Astrocyte (in vitro differentiated cells and primary cell): ENCODE measurements at regions not wholly inside any gene's neighbourhood (a gene's known extent, or its start where the extent isn't known, plus 50 kb on each side); places are given as distances from the start of the nearest gene placed in this dataset.
A peak's percentile ranks its signal among the peaks of the same experiment; 100 is the strongest.

ENCODE experiments used
- DNase-seq: peaks from one replicate; pipeline ENCODE4 v3.0.0-alpha.2; 2010; ENCODE audit warnings: low read depth
- FAIRE-seq: peaks from 2 replicates; lab custom pipeline; 2011; peaks lifted over from hg19 to GRCh38; lab: Jason Lieb, UNC
- H2AFZ ChIP-seq: 2 replicates; pipeline ENCODE4 v1.6.0; 2012; ENCODE audit warnings: low read depth, low read length, inconsistent platforms
- H3K27ac ChIP-seq: 2 replicates; pipeline ENCODE4 v1.5.1; 2011; ENCODE audit warnings: low read depth, low read length, inconsistent platforms
- H3K27me3 ChIP-seq: 2 replicates; pipeline ENCODE4 v1.6.0; 2011; ENCODE audit warnings: low read length, inconsistent platforms; ENCODE audit not compliant: insufficient read depth
- H3K36me3 ChIP-seq: 2 replicates; pipeline ENCODE4 v1.5.1; 2011; ENCODE audit warnings: low read length, inconsistent platforms; ENCODE audit not compliant: insufficient read depth
- H3K4me1 ChIP-seq: 2 replicates; pipeline ENCODE4 v1.5.1; 2011; ENCODE audit warnings: low read length, inconsistent platforms; ENCODE audit not compliant: insufficient read depth
- H3K4me2 ChIP-seq: 2 replicates; pipeline ENCODE4 v1.6.0; 2012; ENCODE audit warnings: low read length, inconsistent platforms
- H3K4me3 ChIP-seq: 2 replicates; pipeline ENCODE4 v1.5.1; 2011; ENCODE audit warnings: low read depth, mild to moderate bottlenecking, low read length, inconsistent platforms; ENCODE audit not compliant: insufficient read depth
- H3K79me2 ChIP-seq: 2 replicates; pipeline ENCODE4 v1.6.0; 2012; ENCODE audit warnings: mild to moderate bottlenecking, low read length, inconsistent platforms; ENCODE audit not compliant: insufficient read depth
- H3K9ac ChIP-seq: 2 replicates; pipeline ENCODE4 v1.6.0; 2012; ENCODE audit warnings: mild to moderate bottlenecking, low read length, inconsistent platforms
- H3K9me3 ChIP-seq: 2 replicates; pipeline ENCODE4 v1.5.1; 2012; ENCODE audit warnings: low read depth, mild to moderate bottlenecking, low read length, inconsistent platforms; ENCODE audit not compliant: insufficient read depth
- H4K20me1 ChIP-seq: 2 replicates; pipeline ENCODE4 v1.6.0; 2012; ENCODE audit warnings: low read length, inconsistent platforms; ENCODE audit not compliant: insufficient read depth
- H3K27ac Mint-ChIP-seq: one replicate; pipeline ENCODE4 v1.8.0; 2021; ENCODE audit warnings: mild to moderate bottlenecking, mixed read lengths; ENCODE audit not compliant: unreplicated experiment
- H3K27me3 Mint-ChIP-seq: one replicate; pipeline ENCODE4 v1.8.0; 2021; ENCODE audit warnings: low read depth, mixed read lengths; ENCODE audit not compliant: unreplicated experiment
- H3K36me3 Mint-ChIP-seq: one replicate; pipeline ENCODE4 v1.8.0; 2021; ENCODE audit warnings: low read depth, mixed read lengths; ENCODE audit not compliant: unreplicated experiment
- H3K4me1 Mint-ChIP-seq: one replicate; pipeline ENCODE4 v1.8.0; 2021; ENCODE audit warnings: low read depth, mixed read lengths; ENCODE audit not compliant: unreplicated experiment
- H3K4me3 Mint-ChIP-seq: one replicate; pipeline ENCODE4 v1.8.0; 2021; ENCODE audit warnings: mild to moderate bottlenecking, moderate library complexity, mixed read lengths; ENCODE audit not compliant: unreplicated experiment
- H3K9me3 Mint-ChIP-seq: one replicate; pipeline ENCODE4 v1.8.0; 2021; ENCODE audit warnings: mild to moderate bottlenecking, mixed read lengths; ENCODE audit not compliant: unreplicated experiment
- CTCF ChIP-seq: IDR thresholded peaks from 2 replicates; pipeline ENCODE4 v1.5.1; 2011; ENCODE audit warnings: low read depth, mild to moderate bottlenecking, inconsistent platforms, low read length, moderate library complexity; ENCODE audit not compliant: insufficient read depth
- EZH2 ChIP-seq: IDR thresholded peaks from 2 replicates; pipeline ENCODE4 v1.6.1; 2012; ENCODE audit warnings: mild to moderate bottlenecking, low read length, inconsistent platforms; ENCODE audit not compliant: insufficient read depth

GRCh38 chr4:31784558-31784957, 1064.4 kb downstream of the PCDH7 start:
- Mint-ChIP-seq H3K36me3 (no peaks in the 10 kb centered on the region), H3K27me3 (no peaks in the 10 kb centered on the region), H3K4me1 (peaks cover 15% of the 10 kb centered on the region), H3K27ac (no peak overlapping the region), H3K4me3 (no peak overlapping the region), H3K9me3 (peaks cover 3% of the 10 kb centered on the region)
- H3K79me2 ChIP-seq, result no peaks in the 10 kb centered on the region
- H2AFZ ChIP-seq, result no peak overlapping the region
- no peak overlapping the region for H3K27ac ChIP-seq
- no peak overlapping the region for H3K4me3 ChIP-seq
- no peaks in the 10 kb centered on the region for H3K36me3 ChIP-seq
- no peaks in the 10 kb centered on the region for H4K20me1 ChIP-seq
- H3K4me2 ChIP-seq, result no peak overlapping the region
- no peak for DNase-seq
- FAIRE-seq, result no peak
- H3K27me3 ChIP-seq, result no peaks in the 10 kb centered on the region
- H3K9ac ChIP-seq, result no peak overlapping the region
- H3K9me3 ChIP-seq, result no peaks in the 10 kb centered on the region
- no peaks in the 10 kb centered on the region for H3K4me1 ChIP-seq
- TF ChIP-seq EZH2 (no peak), CTCF (no peak)

GRCh38 chr4:31787701-31788100, 1067.5 kb downstream of the PCDH7 start:
- H4K20me1 ChIP-seq, result no peaks in the 10 kb centered on the region
- Mint-ChIP-seq H3K36me3 (no peaks in the 10 kb centered on the region), H3K4me3 (no peak overlapping the region), H3K4me1 (peaks cover 13% of the 10 kb centered on the region), H3K9me3 (peaks cover 3% of the 10 kb centered on the region), H3K27ac (peak overlapping the region; percentile 0), H3K27me3 (no peaks in the 10 kb centered on the region)
- DNase-seq, result no peak
- H3K27ac ChIP-seq, result no peak overlapping the region
- no peak overlapping the region for H3K4me2 ChIP-seq
- H3K9ac ChIP-seq, result no peak overlapping the region
- no peak overlapping the region for H2AFZ ChIP-seq
- no peaks in the 10 kb centered on the region for H3K9me3 ChIP-seq
- H3K36me3 ChIP-seq, result no peaks in the 10 kb centered on the region
- H3K79me2 ChIP-seq, result no peaks in the 10 kb centered on the region
- H3K4me1 ChIP-seq, result no peaks in the 10 kb centered on the region
- FAIRE-seq, result no peak
- no peak overlapping the region for H3K4me3 ChIP-seq
- no peak for TF ChIP-seq CTCF
- no peak for TF ChIP-seq EZH2
- no peaks in the 10 kb centered on the region for H3K27me3 ChIP-seq

GRCh38 chr4:31788676-31789075, 1068.5 kb downstream of the PCDH7 start:
- H3K36me3 ChIP-seq, result no peaks in the 10 kb centered on the region
- Mint-ChIP-seq H3K36me3 (no peaks in the 10 kb centered on the region), H3K9me3 (no peaks in the 10 kb centered on the region), H3K4me3 (no peak overlapping the region), H3K27ac (no peak overlapping the region), H3K4me1 (peaks cover 13% of the 10 kb centered on the region), H3K27me3 (no peaks in the 10 kb centered on the region)
- H3K27ac ChIP-seq, result no peak overlapping the region
- no peaks in the 10 kb centered on the region for H3K9me3 ChIP-seq
- DNase-seq, result no peak
- H3K79me2 ChIP-seq, result no peaks in the 10 kb centered on the region
- no peaks in the 10 kb centered on the region for H3K4me1 ChIP-seq
- no peak overlapping the region for H3K4me3 ChIP-seq
- FAIRE-seq, result no peak
- no peaks in the 10 kb centered on the region for H3K27me3 ChIP-seq
- TF ChIP-seq CTCF, result no peak
- no peak for TF ChIP-seq EZH2
- no peaks in the 10 kb centered on the region for H4K20me1 ChIP-seq
- no peak overlapping the region for H3K4me2 ChIP-seq
- H2AFZ ChIP-seq, result no peak overlapping the region
- no peak overlapping the region for H3K9ac ChIP-seq
